ENCODE measurements at regions not wholly inside any gene's neighbourhood (a gene's known extent, or its start where the extent isn't known, plus 50 kb on each side); places are given as distances from the start of the nearest gene placed in this dataset.

GRCh38 chr10:10526846-10527245 is 490.8 kb upstream of the CELF2 start:
- TF ChIP-seq ZBTB7A (IDR thresholded peaks at IDR 0.05; ENCODE audit: low read depth) = no peak
- no peak for TF ChIP-seq EP300 (IDR thresholded peaks at IDR 0.05; ENCODE audit: borderline replicate concordance)
- TF ChIP-seq MAX (IDR thresholded peaks at IDR 0.05) = no peak
- no peak for TF ChIP-seq RAD21 (IDR thresholded peaks at IDR 0.05; ENCODE audit: low read depth)
- TF ChIP-seq TCF12 (IDR thresholded peaks at IDR 0.05; ENCODE audit: low read depth) = no peak
